SHP77 treated with DMSO at 0.1 percent for 48 hours (cell line): ENCODE measurements at regions not wholly inside any gene's neighbourhood (a gene's known extent, or its start where the extent isn't known, plus 50 kb on each side); places are given as distances from the start of the nearest gene placed in this dataset.
"Not testable (repeated sequence)": the region's sequence is repeated elsewhere in the genome, so short reads cannot be mapped to it uniquely, and the experiment has no call there.

ENCODE experiments used
- DNase-seq: peaks from one replicate; lab custom pipeline; 2025; lab: John Stamatoyannopoulos, UW

DNA sequence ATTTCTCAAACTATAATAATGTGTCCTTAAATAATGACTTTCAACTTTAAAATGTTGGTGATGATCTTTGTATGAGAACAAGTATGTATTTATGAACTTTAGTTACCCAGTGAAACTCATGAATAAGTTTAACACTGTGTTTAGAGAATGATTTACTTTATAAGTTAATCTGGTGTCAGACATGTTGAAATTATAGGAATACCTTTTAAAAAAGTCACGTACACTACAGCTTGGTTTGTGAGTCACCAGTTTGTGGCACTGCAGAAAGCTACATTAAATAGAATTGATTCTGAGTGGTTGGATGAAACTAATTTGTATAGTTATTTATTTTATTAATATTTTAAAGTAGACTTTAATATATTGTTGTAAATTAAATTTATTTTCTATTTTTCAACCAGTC lies 1366.2 kb upstream of the PCDH20 start:
- DNase-seq = no peak

DNA sequence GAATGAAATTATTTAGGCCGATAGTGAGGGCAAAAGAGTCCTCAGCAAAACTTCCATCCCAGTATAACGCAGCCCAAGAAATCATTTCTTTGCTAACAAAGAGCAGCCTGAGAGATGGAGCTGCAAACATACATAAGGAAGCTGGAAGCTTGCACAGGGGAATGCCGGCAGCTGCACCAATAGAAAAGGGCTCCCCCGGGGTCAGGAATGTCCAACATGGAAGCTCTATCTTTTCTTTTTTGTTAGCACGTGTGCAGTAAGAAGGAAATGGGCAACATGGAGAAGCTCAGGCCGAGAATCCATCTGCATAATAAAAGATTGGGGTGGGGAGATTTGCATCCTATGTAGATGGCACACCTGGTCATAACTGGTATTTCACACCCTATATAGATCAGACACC lies 1363.5 kb upstream of the PCDH20 start:
- no peak for DNase-seq

DNA sequence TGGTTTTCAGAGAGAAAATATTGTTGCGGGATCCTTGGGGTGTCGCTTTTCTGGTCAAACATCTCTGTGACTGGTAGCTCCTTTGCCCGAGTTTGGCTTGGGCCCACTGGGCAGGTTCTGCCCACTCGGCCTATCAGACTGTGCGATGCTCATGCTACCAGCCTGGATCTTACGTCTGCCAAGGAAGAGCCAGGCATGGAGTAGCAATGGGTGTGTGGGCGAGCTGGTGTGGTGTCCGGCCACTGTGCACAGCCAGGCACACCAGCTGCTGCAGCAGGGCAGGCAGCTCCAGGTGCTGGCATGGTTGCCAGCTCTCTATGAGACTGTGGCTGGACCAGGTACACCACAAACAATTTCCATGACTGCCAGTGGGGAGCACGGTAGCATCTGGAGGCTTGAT lies 1351.8 kb upstream of the PCDH20 start:
- DNase-seq = peak; percentile 3

DNA sequence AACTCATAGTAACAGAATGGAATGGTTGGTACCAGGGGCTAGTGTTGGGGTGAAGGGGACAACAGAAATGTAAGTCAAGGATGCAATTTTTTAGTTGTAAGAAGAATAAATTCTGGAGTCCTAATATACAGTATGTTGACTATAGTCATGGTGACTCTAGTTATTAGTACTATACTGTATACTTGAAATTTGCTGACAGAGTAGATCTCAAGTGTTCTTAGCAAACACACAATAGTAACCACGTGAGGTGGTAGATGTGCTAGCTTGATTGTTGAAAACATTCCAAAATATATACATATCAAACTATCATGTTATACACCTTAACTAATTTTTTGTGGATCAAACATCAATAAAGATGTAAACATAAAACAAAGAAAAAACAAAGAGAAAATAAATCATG lies 1345.1 kb upstream of the PCDH20 start:
- DNase-seq = no peak

DNA sequence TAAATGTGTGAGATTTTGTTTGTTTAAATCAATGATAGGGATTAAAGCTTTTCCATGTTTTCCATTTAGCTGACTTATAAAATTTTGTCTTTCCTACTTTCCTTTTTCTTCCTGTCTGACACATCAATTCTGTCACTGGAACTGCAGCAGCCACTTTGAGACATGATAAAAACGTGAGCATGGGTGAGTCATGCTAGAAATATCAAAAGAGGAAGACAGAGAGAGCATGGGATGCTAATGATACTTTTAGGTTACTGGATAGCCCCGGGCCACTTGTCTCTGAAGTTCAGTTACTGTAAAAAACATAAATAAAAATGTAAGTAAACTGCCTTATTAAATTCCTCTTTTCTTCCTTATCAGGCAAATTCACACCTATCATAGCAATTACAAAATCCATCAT lies 1332.0 kb upstream of the PCDH20 start:
- no peak for DNase-seq

DNA sequence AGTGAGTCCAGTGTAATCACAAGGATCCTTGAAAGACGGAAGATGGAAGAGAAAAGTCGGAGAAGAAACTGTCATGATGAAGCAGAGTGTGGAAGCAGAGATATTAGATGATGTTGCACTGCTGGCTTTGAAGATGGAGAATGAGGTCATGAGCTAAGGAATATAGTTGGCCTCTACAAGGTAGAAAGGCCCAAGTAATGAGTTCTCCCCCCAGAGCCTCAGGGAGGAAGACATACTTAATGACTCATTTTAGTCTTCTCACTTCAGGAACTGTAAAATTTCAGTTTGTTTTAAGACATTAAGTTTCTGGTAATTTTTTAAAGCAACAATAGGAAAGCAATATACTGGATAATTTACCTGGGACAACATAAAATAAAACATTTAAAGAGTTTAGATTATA lies 1331.5 kb upstream of the PCDH20 start:
- DNase-seq = no peak

DNA sequence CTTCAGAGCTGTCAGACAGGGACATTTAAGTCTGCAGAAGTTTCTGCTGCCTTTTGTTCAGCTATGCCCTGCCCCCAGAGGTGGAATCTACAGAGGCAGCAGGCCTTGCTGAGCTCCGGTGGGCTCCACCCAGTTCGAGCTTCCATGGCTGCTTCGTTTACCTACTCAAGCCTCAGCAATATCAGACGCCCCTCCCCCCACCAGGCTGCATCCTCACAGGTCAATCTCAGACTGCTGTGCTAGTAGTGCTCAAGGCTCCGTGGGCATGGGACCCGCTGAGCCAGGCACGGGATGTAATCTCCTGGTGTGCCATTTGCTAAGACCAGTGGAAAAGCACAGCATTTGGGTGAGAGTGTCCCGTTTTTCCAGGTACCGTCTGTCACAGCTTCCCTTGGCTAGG lies 1314.1 kb upstream of the PCDH20 start:
- not testable (repeated sequence) for DNase-seq

DNA sequence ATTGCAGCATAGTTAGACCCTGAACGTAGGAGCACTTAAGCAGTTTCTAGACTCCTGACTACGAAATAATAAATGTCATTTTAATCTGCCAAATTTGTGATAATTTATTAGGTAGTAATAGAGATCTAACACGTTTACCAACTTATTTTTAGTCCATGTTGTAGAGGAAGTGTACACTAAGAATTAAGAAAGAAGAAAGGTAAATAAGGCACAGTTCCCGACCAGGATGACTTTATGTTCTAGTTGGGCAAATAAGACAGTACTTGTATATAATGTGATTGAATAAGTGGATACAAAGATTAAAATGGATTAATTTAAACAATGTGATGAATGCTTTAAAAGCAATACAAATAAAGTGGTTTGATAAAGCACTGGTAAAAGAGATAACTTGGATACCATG lies 1306.2 kb upstream of the PCDH20 start:
- DNase-seq = no peak

DNA sequence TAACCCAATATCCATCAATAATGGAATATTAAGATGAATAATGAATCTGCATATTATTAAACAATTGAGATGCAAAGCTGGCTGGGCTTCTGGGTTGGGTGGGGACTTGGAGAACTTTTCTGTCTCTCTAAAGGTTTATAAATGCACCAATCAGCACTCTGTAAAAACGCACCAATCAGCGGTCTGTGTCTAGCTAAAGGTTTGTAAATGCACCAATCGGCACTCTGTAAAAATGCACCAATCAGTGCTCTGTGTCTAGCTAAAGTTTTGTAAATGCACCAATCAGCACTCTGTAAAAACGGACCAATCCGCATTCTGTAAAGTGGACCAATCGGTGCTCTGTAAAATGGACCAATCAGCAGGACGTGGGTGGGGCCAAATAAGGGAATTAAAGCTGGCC lies 1296.3 kb upstream of the PCDH20 start:
- DNase-seq = not testable (repeated sequence)

DNA sequence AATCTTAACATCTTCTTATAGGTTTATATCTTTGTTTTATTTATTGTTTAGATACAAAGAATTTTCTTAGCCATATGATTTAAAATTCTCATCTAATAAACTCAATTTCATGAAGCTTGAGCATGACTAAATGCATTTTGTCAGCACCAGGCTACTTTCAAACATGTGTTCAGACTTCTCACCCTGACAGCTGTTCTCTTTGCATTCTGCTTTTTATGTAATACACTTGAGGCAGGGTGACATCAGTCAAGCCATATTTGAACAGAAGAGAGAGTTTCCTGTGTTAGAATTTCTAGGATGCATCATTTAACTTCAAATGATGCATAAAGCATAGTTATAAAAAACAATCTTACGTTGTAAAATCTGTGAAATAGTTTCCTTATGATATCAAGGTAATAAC lies 1295.1 kb upstream of the PCDH20 start:
- peak; percentile 57 for DNase-seq

DNA sequence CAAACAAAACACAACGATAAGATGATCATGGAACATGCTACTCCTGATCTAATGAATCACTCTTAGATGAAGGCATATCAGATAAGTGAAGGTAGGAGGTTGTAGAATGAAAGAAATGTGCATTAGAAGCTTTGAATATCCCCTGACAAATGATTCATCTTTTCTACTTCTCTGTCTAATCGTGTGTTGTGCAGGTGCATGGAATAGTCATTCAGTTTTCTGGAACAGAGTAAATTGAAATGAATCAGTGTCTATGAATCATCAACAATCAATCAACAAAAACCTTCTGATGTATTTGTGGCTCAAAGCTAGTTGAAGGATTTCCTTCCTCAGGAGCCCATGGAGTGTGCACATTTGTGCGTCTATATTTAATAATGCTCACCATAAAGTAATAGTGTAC lies 1290.4 kb upstream of the PCDH20 start:
- DNase-seq = no peak

DNA sequence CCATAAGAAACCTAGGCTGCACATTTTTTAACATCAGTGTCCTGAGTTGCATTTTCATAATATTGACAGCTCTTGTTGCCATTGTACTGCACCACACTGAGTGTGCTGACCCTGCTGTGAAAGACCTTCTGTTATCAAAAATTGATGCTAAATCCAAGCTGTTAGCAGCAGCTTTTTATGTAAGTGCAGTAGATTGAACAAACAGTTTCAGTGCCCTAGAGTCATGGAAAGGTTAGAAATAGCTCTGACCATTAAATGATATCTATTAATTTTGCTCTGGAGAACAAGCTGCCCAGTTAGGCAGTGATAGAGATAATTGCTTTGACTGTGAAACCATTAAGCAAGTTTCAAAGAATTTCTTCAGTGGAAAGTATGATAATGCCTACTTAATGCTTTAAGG lies 1289.2 kb upstream of the PCDH20 start:
- no peak for DNase-seq

DNA sequence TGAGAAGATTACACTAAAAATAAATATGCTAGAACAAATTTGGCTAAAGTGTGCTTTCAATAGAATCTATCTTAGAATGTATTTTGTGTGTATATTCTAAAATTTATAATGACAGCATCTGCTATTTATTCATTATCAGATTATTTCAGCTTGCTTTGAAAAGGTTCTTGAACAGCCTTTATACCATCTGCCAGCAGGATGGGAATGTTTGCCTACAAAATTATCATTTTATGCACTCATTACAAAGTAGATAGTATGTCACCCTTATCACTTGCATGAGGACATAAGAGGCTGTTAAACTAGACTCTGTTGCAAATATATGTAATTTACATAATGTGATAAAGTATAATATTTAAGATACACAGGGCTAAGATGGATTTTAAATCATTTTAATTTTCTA lies 1286.9 kb upstream of the PCDH20 start:
- DNase-seq = peak; percentile 35

DNA sequence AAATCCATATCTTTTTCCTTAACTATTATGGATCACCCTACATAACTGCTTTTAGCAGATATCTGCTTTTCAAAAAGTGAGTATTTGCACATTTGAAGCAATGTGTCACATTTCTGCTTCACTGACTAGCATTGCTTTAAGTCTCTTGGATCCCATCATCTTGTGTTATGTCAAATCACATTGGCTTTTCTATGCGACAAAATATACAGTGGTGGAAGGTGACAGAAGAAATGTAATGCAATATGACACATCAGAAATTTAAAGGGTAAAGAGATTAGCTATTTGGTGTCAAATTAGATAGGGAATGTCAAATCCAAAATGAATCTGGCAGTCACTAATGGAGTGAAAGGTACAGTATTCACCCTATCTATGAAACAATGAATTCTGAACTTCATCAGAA lies 1282.1 kb upstream of the PCDH20 start:
- no peak for DNase-seq

DNA sequence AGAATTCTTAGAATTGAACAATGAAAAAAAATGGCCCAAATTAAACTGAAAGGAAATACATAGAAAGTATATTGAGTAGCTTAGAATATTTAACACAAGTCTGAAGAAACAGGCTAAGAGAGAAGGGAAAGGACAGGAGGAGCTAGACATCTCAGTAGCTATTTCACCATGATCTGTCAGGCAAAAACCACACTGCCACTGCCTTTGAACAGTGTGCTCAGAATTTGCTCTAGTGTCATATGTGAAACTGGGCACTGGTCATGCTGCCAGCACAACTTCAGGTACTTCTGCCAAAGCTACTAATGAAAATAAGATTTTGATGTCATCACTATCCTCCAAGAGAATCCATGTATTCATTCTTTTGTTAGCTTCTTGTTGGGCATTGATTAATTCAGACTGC lies 1280.8 kb upstream of the PCDH20 start:
- no peak for DNase-seq

DNA sequence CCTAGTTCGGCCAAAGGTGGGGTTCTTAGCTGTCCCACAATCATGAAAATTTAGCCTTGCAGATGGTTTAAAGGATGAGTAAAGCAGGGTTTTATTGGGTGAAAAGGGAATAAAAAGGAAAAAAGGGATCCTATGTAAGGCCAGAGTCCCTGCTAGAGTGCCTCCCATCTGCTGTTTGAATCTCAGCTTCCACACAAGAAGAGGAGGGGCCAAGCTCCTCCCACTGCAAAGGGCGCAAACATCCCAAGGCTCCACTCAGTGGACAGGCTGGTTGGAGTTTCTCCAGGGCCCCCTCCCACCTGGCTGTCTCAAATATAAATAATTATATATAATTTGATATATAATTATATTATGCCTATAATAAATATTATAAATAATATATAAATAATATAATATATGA lies 1272.1 kb upstream of the PCDH20 start:
- no peak for DNase-seq

DNA sequence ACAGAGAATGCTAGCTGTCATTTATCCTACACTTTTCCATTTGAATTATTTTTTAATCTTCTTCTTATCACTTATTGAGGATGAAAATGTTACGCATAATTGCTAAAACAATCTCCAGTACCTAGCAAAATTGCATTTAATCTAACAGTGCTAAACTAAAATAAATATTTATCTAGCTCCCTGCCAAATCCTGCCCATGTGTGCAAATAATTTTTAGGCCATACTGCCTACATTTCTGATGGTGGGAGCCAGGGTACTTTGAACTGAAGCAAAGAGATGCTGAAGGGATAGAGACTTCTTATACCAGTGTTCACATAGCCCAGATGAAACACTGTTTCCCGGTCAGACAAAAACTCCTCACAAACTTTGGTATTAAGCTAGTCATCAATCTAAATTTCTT lies 1268.7 kb upstream of the PCDH20 start:
- peak; percentile 62 for DNase-seq

DNA sequence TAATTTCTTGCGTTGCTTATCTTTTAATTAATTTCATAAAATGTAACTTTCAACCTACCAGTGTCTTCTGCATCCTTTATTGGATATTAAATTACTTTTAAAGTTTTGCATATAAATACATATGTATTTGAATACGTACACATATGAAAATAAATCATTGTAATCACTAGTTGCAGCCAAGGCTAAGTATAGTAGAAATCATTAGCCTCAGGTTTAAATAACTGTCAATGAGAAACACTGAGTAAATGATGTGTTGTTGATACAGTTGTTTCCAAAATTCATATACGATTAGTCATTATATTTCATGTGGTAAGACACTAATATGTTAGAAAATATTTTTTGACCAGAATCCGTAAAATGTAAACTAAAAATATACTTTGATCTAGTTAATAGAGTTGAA lies 1267.1 kb upstream of the PCDH20 start:
- no peak for DNase-seq

DNA sequence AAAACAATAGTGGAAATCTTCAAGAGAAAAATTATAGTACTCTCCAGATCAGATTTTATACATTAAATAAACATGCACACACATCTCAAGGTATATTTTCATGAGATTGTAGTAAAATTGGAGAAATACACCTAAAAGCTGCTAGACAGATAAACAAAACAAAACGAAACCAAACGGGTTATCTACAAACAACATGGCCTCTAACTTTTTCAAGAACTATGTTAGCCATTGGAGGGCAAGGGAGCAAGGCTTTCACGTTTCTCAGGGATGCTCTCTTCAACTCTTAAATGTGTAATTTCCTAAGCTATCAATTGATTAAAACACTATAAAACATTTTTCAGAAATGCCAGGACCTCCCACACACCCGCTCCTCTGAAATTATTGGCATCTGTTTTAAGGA lies 1262.4 kb upstream of the PCDH20 start:
- DNase-seq = no peak

DNA sequence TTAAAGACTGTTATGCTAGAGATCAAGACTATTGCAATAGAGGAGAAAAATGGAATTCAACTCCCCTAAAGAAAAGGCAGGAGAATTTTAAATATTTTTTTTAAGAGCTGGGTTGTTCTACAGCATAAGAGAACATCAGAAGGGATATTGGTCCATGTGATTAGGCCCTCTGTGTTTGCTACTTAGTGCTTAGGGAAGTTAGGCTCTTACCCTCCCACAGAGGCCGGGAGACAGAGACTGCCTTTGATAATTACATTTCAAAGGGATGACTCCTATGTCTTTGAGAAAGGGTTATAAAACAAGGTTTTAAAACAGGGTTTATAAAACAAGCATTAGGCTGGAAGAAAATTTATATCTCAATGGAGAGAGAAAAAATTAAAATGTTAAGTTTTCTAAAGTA lies 1248.1 kb upstream of the PCDH20 start:
- DNase-seq = no peak

DNA sequence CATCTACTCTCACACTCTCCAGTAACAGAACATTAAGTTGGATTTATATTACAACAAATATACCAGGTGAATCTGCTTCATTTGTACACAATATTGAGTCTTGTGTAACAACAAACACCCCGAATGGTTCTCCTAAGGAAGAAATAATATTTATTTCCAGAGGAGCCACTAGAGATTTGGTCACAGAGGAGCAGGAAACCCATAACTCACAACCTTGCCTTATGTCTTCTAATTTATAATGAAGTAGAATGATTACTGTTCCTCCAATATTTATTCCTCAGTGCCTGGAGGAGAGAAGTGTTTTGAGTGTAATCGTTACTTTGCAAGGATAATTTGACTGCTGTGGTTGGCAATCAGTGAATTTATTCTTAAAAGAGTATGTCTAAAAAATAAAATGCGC lies 1243.7 kb upstream of the PCDH20 start:
- DNase-seq = no peak

DNA sequence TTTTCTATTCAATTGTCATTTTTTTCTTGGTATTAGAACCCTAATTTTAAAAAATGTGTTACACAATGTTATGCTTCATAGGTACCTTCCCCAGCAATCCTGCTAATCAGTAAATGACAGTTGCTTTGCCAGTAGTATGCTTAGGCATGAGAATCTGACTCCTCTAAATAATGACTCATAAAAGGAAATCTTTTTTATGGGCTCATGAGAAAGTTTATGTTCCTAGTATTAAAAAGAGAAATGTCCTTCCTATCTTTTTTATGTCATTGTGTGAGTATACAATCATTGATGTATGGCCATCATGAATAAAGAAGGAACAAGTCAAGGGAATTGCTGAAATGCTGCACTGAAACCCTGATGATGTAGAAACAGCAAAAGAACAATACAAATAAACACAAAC lies 1237.7 kb upstream of the PCDH20 start:
- DNase-seq = no peak

DNA sequence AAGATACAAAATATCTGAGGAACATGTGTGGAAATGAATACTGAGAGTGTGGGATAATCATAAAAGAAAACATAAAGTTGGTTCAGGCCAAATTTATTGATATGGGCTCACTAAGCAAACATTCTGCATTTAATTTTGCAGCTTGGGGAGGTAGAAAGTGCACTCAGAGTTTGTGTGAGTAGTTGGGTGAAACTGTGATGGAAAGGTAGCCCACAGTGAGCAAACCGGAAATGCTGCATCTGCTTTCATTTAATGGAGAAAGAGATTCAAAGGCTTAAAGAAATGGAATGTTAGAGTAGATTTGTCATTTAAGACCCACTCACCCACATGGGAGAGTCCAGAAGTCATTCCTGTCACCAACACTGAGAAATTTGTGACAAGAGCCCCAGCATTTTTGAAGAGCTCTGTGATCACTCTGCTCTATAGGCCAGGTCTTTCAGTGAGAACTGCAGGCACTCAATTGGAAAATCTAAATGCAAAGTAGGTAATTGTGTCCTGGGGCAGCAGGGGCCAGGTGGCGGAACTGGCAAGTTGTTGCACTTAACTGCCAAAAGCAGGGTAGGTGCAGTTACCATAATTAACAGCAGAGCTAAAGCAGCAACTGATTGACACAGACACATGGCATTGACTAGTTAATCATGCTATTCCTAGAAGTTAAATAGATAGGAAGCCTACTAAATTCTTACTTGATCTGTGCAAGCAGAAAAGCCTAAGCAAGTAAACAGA lies 1228.3 kb upstream of the PCDH20 start:
- DNase-seq = no peak

DNA sequence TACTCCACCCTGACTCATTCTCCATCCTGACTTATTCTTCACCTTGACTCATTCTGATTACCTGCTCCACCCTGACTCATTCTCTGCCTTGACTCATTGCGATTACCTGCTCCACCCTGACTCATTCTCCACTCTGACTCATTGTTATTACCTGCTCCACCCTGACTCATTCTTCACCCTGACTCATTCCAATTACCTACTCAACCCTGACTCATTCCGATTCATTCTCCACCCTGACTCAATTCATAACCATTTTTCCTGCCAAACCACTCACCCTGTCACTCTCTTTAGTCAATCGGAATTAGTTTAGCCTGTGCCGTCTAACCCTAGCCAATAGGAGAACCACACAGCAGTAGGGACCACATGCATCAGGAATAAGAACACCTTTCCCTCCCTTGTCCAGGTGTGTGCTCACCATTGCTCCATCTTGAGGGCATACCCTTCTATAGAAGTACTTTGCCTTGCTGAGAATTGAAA lies 1227.4 kb upstream of the PCDH20 start:
- DNase-seq = no peak

DNA sequence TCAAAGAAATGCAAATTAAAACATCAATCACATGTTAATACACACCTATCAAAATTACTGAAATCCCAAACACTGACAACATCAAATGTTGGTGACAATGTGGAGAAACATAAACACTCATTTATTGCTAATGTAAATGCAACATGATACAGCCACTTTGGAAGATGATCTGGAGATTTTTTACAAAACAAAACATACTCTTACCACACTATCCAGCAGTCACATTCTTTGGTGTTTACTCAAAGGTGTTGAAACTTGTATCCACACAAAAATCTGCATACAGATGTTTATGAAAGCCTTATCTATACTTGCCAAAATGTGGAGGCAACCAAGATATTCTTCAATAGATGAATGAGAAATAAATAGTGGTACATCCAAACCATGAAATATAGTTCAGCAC lies 1219.5 kb upstream of the PCDH20 start:
- no peak for DNase-seq
